ENCODE measurements at regions not wholly inside any gene's neighbourhood (a gene's known extent, or its start where the extent isn't known, plus 50 kb on each side); places are given as distances from the start of the nearest gene placed in this dataset.

- Histone ChIP-seq H4K8ac (ENCODE audit: low read depth in 2 of 2, low read length in 2 of 2) (no peak overlapping the region), H2BK20ac (ENCODE audit: low read depth, low read length) (no peak overlapping the region), H3K27me3 (ENCODE audit: control insufficient read depth, insufficient read depth, low read length) (no peaks in the 10 kb centered on the region), H2BK15ac (ENCODE audit: low read depth, low read length) (no peak overlapping the region), H4K20me1 (ENCODE audit: insufficient read depth, low read length) (no peaks in the 10 kb centered on the region), H3K79me1 (ENCODE audit: low read depth in 1 of 2, low read length in 2 of 2) (no peaks in the 10 kb centered on the region), H2BK120ac (ENCODE audit: low read depth, low read length) (no peak overlapping the region), H3K14ac (replicated peaks; ENCODE audit: low read depth, low read length) (no peak overlapping the region), H4K91ac (ENCODE audit: insufficient read depth, low read depth, low read length) (no peak overlapping the region), H2AFZ (replicated peaks; ENCODE audit: low read length, poor library complexity) (no peak overlapping the region), H3K27ac (ENCODE audit: insufficient read depth, low read length) (no peak overlapping the region), H3K9ac (ENCODE audit: low read depth, low read length) (no peak overlapping the region), H4K5ac (ENCODE audit: low read depth, low read length) (no peak overlapping the region), H2AK9ac (replicated peaks; ENCODE audit: low read depth, low read length, poor library complexity) (no peak overlapping the region), H3K4ac (ENCODE audit: low read depth, low read length) (no peak overlapping the region), H2AK5ac (ENCODE audit: low read depth, low read length) (no peak overlapping the region), H3K36me3 (ENCODE audit: control insufficient read depth, insufficient read depth, low read length) (no peaks in the 10 kb centered on the region), H3K56ac (ENCODE audit: extremely low read depth, insufficient read depth, low read length) (no peak overlapping the region), H3K9me3 (ENCODE audit: control insufficient read depth, insufficient read depth, low read length) (no peaks in the 10 kb centered on the region), H3K4me2 (ENCODE audit: low read depth, low read length) (no peak overlapping the region), H3K23ac (ENCODE audit: low read depth, low read length) (no peak overlapping the region), H3K18ac (ENCODE audit: low read depth, low read length) (no peak overlapping the region), H3K4me1 (ENCODE audit: control insufficient read depth, insufficient read depth, low read length) (no peaks in the 10 kb centered on the region), H3K4me3 (ENCODE audit: insufficient read depth, low read depth, low read length) (no peak overlapping the region), H2BK5ac (ENCODE audit: low read depth, low read length, poor library complexity, severe bottlenecking) (no peak overlapping the region), H3K9me1 (ENCODE audit: insufficient read depth, low read length) (no peaks in the 10 kb centered on the region)
- no CpG with 5 or more reads among the region's 1 CpG for WGBS, 2 experiments (ENCODE audit: extremely low coverage in 2 of 2, insufficient read length in 1 of 2)
- in situ Hi-C loops (cut with MboI; ENCODE audit: low sequenced_read_pairs) (no loop called here), intact Hi-C loops (cut with micrococcal nuclease) (no loop called here), dilution Hi-C loops (cut with HindIII; ENCODE audit: low sequenced_read_pairs, unreplicated experiment) (no loop called here)
- ChIA-PET POLR2A (ENCODE audit: unreplicated experiment) (no interaction called here), CTCF (no interaction called here)
- ATAC-seq (ENCODE audit: low read depth) (no peak), DNase-seq (no peak)
- no TSS peak for BruUV-seq (replicated peaks)
- TF ChIP-seq SMC3 (IDR thresholded peaks at IDR 0.05; ENCODE audit: low read depth, low read length) (no peak), MAFK (IDR thresholded peaks at IDR 0.05; ENCODE audit: low read depth, low read length) (no peak), USF2 (IDR thresholded peaks at IDR 0.05; ENCODE audit: low read depth, low read length) (no peak), FOS (IDR thresholded peaks at IDR 0.05; ENCODE audit: low read depth, low read length) (no peak), RFX5 (IDR thresholded peaks at IDR 0.05; ENCODE audit: low read depth, low read length) (no peak), CHD1 (IDR thresholded peaks at IDR 0.05; ENCODE audit: low read depth, low read length) (no peak), RAD21 (IDR thresholded peaks at IDR 0.05; ENCODE audit: low read length) (no peak), MXI1 (IDR thresholded peaks at IDR 0.05; ENCODE audit: borderline replicate concordance, low read depth, low read length) (no peak), CEBPB (IDR thresholded peaks at IDR 0.05; ENCODE audit: low read depth, low read length) (no peak), RCOR1 (IDR thresholded peaks at IDR 0.05; ENCODE audit: insufficient replicate concordance, low read length) (no peak), POLR2A (IDR thresholded peaks at IDR 0.05; ENCODE audit: low read depth, low read length) (no peak)
- TF ChIP-seq, protein P1, sequence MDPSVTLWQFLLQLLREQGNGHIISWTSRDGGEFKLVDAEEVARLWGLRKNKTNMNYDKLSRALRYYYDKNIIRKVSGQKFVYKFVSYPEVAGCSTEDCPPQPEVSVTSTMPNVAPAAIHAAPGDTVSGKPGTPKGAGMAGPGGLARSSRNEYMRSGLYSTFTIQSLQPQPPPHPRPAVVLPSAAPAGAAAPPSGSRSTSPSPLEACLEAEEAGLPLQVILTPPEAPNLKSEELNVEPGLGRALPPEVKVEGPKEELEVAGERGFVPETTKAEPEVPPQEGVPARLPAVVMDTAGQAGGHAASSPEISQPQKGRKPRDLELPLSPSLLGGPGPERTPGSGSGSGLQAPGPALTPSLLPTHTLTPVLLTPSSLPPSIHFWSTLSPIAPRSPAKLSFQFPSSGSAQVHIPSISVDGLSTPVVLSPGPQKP (IDR thresholded peaks at IDR 0.05; ENCODE audit: borderline replicate concordance, low read depth, low read length) = no peak
These were observed 88.4 kb upstream of the C10orf90 start for GRCh38 chr10:126758867-126759266.

Measured in IMR-90 (cell line).